ENCODE measurements at regions not wholly inside any gene's neighbourhood (a gene's known extent, or its start where the extent isn't known, plus 50 kb on each side); places are given as distances from the start of the nearest gene placed in this dataset.

DNA sequence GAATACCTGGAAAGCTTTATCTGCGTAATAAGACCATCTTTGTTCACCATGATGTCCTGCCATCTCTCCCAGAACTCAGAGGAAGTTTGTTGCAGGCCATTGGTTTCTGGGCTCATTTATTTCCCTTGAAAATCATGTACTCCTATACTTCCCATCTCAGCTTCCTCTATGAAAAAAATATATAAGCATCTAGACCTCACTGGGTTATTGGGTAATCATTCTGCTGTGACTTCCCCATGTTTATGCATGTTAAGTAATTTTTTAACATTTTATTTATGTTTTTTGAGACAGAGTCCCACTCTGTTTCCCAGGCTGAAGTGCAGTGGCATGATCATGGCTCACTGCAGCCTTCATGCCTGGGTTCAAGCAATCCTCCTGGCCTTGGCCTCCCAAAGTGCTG is 184.5 kb downstream of the ZPLD1 start:
- TF ChIP-seq, protein P1, sequence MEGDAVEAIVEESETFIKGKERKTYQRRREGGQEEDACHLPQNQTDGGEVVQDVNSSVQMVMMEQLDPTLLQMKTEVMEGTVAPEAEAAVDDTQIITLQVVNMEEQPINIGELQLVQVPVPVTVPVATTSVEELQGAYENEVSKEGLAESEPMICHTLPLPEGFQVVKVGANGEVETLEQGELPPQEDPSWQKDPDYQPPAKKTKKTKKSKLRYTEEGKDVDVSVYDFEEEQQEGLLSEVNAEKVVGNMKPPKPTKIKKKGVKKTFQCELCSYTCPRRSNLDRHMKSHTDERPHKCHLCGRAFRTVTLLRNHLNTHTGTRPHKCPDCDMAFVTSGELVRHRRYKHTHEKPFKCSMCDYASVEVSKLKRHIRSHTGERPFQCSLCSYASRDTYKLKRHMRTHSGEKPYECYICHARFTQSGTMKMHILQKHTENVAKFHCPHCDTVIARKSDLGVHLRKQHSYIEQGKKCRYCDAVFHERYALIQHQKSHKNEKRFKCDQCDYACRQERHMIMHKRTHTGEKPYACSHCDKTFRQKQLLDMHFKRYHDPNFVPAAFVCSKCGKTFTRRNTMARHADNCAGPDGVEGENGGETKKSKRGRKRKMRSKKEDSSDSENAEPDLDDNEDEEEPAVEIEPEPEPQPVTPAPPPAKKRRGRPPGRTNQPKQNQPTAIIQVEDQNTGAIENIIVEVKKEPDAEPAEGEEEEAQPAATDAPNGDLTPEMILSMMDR (IDR thresholded peaks at IDR 0.05; ENCODE audit: poor library complexity): no peak
- no peak for TF ChIP-seq EZH2phosphoT487 (IDR thresholded peaks at IDR 0.05; ENCODE audit: low read depth, severe bottlenecking, unreplicated experiment)
